HG03196 (cell line): ENCODE measurements at regions not wholly inside any gene's neighbourhood (a gene's known extent, or its start where the extent isn't known, plus 50 kb on each side); places are given as distances from the start of the nearest gene placed in this dataset.
"Not testable (repeated sequence)": the region's sequence is repeated elsewhere in the genome, so short reads cannot be mapped to it uniquely, and the experiment has no call there.

ENCODE experiments used
- ATAC-seq: cut with Tn5 transposase; IDR thresholded peaks from one replicate; pipeline ENCODE4 v1.9.1; 2021; ENCODE audit not compliant: unreplicated experiment

GRCh38 chr4:184906480-184907097, 80.8 kb upstream of the ACSL1 start:
- ATAC-seq = no peak

GRCh38 chr4:184907216-184907615, 81.4 kb upstream of the ACSL1 start:
- ATAC-seq = no peak

DNA sequence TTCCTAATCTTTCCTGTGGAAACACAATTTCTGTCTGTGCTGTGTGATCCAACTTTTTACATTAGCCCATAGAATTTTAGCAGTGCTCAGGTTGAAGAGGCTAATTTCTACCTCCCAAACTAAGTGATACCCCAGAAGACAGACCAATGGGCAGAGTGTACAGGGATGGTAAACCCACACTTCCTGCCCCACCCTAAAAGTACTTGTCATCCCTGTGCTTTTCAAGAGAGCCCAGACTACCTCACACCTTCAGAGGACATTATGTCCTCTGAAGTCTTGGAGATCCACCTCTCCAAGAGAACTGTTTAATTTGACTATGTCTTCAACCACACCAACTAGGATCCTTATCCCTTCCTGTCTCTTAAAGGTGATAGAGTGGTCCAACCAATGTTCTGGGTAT, 82.0 kb upstream of the ACSL1 start:
- no peak for ATAC-seq

DNA sequence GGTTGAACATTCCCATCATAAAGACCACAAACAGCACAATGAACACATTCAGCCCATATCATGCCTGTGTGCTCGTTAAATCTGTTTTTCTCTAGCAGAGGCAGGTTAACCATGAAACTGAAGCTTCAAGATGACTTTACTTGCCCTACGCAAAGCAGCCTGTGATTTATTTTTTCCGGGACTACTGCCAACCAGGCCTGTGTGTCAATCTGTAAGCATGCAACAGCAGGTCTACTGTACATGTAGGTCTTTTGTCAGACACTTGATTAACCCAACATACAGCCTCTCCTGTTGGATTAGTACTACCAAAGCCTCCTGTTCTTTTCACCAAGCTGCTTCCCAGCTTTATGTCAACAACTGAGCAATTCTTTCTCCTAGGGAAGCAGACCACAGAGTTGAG, 85.5 kb upstream of the ACSL1 start:
- no peak for ATAC-seq

DNA sequence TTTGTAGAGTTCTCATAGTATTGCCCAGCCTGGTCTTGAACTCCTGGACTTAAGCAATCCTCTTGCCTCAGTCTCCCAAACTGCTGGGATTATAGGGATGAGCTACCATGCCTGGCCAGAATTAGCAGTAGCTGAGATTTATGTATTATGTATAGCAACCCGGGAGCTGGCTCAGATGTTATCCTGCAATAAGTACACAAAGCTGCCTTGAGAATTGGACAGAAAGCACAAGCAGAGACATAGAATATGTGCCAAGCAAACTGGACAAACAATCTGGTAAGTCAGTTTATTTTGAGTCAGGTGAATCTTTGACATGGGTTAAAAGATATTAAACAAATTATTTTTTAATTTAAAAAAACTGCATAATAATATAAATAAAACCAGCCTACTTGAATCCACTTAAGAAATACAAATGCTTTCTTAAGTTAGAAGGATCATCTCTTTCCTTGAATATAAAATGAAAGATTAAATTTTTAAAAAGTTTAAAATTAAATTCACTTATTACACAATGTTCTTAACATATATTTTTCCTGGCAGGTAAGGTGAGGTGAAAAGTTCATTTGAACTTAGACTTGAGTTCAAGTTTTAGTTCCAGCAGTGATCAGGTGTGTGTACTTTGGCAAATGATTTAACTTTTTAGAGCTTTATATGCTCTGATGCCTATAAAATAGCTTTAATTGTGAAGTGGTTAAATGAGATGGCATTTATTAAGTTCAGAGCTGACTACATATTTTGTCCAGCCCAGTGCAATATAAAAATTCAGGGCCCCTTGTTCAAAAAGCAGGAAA, 87.8 kb upstream of the ACSL1 start:
- ATAC-seq = no peak

- not testable (repeated sequence) for ATAC-seq
Observed at GRCh38 chr4:184918799-184919198, 93.0 kb upstream of the ACSL1 start.

DNA sequence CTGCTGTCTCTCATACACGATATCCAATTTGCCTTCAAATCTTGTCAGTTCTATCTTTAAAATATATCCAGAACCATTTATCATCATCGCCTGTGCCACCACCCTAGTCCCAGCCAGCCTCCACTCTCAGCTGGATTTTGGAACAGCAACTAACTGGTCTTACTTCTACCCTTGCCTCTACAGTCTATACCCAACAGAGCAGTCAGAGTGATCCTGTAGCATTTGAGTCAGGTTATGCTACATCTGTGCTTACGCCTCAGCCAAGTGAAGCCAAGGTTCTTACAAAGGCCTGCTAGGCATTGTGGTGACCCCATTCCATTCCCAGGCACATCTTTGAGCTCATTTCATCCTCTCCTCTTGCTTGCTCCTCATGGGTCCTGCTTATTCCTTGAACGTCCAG, 95.7 kb upstream of the ACSL1 start:
- no peak for ATAC-seq

- no peak for ATAC-seq
Observed at GRCh38 chr4:184922301-184922700, 96.0 kb upstream of the HELT start.

DNA sequence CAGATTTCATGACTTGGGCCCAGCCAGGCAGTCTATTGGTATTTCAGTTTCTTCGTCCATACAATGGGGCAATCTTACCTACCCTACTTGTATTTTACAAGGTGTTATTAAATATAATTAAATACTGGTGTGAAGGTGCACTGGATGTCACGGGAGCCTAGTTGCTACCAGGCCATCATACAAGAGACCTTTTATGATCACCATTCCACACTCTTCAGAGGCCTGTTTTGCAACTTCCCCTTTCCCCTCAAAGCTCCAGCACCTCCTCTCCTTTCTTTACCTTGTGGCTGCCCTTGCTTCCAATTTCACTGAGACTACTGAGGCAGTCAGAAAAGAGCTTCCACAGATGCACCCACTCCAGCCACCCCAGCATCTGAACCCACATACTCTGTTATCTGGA, 93.8 kb upstream of the HELT start:
- ATAC-seq = no peak

DNA sequence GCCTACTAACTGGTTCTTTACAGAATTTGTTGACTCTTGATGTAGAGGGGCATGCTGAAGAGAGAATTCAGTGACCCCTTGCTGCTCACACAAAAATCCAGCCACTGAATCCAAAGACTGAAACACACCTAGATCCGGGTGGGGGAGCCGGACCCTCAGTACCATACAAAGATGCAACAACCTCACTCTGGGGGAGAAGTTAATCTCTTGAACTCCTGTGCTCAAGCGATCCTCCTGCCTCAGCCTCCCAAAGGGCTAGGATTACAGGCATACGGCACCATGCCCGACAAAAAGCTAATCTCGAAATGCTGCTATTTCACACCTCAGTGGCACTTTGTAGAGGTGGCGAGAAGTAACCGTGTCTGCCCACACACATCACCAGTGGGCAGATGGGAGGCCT, 88.8 kb upstream of the HELT start:
- no peak for ATAC-seq

GRCh38 chr4:184930026-184930425, 88.3 kb upstream of the HELT start:
- no peak for ATAC-seq

DNA sequence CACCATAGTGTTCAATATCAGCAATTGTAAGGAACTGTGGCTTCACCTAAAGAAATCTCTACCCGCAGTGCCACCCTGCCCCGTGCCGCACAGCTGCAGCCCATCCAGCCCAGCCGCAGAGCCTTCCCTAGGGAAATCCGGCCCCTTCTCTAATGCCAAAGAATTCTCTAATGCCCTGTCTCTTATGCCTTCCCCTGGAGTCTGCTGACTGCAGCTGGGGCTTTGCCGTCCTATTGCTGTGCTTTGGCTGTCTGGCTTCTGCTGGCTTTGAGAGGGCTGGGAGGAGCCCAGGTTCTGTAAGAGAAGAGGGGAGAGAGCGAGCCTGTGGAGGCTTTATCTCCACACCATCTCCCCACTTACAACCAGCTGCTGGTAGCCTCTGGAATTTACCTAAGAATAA, 85.9 kb upstream of the HELT start:
- ATAC-seq = no peak

DNA sequence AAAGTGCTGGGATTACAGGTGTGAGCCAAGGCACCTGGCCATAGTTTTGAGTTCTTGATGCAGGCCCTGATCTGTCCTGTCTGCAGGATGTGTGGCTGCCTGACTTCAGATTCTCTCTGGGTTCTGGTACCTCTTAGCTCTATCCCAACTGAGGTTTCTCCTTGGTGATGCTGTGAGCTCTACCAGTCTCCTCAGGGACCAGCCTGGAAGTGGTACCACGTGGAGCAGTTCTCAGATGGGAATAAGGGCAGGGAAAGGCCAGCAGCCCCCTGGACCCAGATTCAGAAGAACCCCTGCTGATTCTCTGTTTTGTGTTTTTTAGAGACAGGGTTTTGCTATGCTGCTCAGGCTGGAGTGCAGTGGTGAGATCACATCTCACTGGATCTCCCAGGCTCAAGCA, 85.0 kb upstream of the HELT start:
- no peak for ATAC-seq

DNA sequence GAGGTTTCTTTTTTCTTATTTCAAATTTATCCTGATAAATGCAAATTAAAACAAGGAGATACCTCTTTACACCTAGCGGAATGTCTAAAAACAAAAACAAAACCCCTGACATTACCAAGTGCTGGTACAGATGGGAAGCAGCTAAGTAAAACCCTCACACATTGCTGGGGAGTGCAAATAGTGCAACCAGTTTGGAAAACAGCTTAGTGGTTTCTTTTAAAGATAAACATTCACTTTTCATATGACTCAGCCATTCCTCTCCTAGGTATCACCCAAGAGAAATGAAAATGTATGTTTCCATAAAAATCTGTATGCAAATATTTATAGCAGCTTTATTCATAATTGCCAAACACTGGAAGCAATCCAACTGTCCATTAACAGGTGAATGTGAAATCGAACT, 84.1 kb upstream of the HELT start:
- ATAC-seq = no peak

GRCh38 chr4:184934961-184935360, 83.3 kb upstream of the HELT start:
- no peak for ATAC-seq

DNA sequence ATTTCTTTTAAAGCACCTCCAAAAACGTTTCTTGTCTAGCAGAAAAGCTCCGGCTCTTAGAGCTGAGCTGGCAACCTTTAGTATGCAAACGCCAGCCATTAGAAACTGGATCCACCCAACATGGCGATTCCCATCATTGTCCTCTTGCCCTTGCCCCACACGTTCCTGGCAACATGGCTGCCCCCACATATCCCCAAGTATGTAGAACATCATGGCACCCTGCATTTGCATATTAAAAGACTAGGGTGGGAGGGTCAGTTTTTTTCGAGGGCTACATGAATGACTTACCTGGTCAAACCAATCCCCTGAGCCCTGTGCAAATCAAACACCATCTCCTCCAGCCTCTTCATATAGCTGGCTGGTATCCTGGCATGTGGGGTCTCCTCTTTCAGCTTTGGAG, 82.2 kb upstream of the HELT start:
- ATAC-seq = no peak

DNA sequence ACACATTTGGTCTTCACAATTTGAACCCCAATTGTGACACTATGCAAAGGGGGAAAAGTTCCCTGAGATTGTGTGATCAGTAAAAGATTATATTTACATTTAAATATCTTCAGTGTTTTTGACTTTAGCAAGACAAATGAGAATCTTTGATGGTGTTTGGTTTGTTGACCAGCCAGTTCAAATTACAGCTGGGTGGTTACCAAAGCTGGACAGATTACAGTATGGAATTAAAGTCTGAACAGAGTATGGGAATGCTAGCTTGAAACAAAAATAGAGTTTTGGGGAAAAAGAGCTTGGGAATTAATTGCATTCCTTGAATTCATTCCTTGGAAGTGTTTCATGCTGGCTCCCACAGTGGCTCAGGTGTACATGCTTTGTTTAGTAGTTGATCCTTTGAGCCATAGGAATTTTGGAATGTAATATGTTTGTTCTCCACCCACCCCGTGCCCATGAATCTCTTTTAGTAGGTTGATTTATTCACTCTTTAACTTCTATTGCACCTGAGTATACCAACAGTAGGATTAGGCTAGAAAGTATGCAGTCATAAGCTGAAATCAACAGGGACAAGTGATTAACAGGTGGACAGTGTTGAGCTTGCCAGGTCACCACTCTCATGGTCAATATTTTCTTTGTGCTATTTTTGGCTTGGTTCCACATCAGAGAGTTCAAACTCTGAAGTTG, 81.1 kb upstream of the HELT start:
- ATAC-seq = no peak

DNA sequence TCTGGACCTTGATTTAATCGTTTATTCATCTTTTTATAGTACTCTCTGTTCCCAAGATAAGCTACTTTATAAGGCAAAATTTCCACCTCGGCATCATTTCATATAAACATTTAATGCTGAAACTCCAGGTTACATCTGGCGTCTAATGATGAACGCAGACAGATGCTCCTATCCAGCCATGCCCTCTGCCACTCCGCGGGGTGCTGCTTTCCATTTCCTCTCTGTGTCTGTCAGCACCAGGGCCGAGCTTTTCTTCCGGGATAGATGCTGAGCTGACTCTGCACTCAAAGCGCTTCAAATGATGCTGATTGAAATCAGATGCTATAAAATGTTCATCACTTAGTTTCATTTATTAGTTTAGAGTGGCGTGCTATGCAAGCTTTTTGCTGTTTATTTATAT, 80.5 kb upstream of the HELT start:
- no peak for ATAC-seq

- ATAC-seq = no peak
Observed at GRCh38 chr4:184938871-184939270, 79.4 kb upstream of the HELT start.

DNA sequence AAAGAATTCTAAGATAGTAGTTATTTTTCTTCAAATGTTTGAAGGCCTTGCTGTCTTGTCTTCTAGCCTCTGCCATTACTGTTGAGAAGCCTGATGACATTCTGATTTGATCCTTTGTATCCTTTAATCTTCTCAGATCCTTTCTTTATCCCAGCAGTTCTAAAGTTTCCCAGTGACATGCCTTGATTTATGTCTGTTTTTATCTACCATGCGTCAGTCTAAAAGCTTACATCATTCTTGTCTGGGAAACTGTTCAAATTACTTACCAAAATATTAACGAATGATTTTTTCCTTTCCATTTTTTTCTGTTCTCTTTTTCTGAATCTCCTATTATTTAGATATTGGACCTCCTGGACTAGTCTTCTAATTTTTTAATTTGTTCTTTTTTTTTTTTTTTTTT, 78.3 kb upstream of the HELT start:
- no peak for ATAC-seq

DNA sequence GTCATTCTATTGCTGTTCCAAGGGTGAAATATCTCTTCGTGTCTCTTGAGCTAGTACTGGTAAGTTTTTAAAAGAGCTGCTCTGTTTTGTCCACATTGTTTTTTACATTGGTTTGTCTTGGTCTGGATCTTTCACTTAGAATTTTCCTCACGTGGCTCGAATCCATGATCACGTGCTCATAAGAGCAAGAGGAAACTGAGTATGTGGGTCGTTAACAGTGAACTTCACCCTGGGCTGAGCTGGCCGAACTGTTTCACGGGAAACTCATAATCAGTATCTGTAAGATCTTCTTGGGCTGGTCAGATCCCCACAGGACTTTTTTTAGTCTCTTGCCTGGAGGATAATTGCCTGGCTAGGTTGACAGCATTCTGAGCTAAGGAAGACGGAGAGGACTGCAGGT, 77.8 kb upstream of the HELT start:
- no peak for ATAC-seq

DNA sequence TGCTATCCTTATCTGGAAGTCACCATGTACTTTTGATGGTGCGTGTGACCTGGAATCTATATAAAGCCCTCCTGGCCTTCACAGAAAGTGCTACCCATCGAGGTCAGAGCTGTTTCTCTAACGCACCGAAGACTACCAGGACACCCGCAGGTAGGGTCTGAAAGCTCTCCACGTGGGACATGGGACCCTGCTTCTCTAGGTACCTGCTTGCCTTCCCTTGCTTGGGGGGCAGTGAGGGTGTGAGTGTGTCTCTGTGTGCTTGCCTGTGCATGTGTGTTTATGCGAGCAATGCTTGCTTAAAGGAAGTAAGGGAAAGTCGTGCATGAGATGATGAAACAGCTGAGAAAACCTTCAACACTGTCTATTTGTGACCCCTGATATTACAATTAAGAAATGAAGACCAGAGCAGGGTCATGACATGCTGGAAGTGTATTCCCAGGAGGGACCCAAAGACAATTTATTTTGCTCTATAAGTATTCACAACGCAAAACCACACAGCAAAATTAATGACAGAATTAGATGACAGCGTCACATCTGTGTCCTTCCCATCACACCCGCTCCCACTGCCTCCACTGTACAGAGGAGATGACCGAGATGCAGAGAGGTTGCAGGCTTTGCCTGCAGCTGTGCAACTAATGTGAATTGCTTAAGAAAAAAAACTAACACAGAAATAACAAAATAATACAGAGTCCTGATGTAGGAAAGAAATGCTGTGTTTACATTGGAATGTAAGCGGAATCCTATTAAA, 76.4 kb upstream of the HELT start:
- ATAC-seq = no peak
